ENCODE measurements at regions not wholly inside any gene's neighbourhood (a gene's known extent, or its start where the extent isn't known, plus 50 kb on each side); places are given as distances from the start of the nearest gene placed in this dataset.
"Not testable (repeated sequence)": the region's sequence is repeated elsewhere in the genome, so short reads cannot be mapped to it uniquely, and the experiment has no call there.

DNA sequence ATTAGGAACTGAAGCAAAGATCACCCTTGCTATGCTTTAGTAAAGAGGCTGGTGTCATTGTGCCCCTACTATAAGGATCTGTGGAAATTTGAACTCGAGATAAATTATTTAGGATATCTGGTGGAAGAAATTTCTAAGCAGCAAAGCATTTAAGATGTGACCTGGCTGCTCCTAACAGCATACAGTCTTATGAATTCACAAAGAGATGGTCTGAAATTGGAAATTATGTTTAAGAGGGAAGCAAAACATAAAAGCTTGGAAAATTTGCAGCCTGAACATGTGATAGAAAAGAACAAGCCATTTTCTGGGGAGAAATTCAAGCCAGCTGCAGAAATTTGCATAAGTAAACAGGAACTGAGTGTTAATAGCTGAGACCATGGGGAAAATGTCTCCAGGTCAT lies 223.7 kb downstream of the FBXO4 start:
- no peak for DNase-seq (ENCODE audit: low read depth)
- no peak overlapping the region for H3K4me3 ChIP-seq (ENCODE audit: low read depth, low read length)
- TF ChIP-seq CTCF (IDR thresholded peaks at IDR 0.05; ENCODE audit: insufficient read depth, low read length), result no peak

DNA sequence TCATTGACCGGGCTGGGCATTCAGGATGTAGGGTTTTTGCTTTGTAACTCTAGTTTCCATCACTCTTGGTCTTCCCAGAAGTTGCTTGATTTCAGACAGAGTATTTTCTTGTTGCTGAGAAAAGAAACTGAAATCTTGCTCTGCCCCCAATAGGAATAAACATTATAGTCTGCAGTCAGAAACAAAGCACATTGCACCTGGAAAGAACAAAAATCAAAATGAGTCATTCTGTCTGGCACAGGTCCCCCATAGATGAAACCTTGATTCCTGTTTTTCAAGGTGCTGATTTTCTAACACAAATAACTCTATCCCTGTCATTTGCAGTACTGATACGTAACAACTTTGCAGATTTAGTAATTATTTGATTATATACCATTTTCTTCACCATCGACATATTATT lies 232.1 kb downstream of the FBXO4 start:
- no peak for DNase-seq (ENCODE audit: low read depth)
- TF ChIP-seq CTCF (IDR thresholded peaks at IDR 0.05; ENCODE audit: insufficient read depth, low read length), result no peak
- no peak overlapping the region for H3K4me3 ChIP-seq (ENCODE audit: low read depth, low read length)

- no peak for TF ChIP-seq CTCF (IDR thresholded peaks at IDR 0.05; ENCODE audit: insufficient read depth, low read length)
- H3K4me3 ChIP-seq (ENCODE audit: low read depth, low read length), result no peak overlapping the region
- no peak for DNase-seq (ENCODE audit: low read depth)
These were observed 238.0 kb downstream of the FBXO4 start for GRCh38 chr5:42163083-42163482.

DNA sequence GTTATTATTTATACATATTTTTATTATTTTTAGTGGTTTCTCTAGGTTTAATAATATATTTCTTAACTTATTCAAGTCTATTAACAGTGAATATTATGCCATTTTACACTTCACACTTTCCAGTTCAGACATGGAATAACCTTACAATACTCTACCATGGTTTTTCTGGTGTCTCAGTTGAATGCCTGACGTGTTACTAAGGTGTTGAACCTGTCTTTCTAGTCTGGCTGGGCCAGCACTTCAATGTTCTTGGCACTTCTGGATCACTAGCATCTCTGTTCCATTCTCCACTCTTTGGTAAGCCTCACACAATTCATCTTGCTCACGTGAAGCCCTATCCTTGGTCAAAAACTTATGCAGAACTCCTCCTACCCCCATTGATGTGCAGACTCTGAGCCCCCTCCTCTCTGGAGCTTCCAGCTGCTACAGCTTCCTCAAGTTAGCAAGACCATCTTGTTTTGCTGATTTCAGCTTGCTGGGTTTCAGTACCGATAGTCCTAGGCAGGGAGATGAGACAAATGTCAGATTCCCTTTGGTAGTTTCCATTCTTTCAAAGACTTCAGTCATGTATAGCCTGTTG lies 243.1 kb downstream of the FBXO4 start:
- DNase-seq (ENCODE audit: low read depth), result no peak
- no peak overlapping the region for H3K4me3 ChIP-seq (ENCODE audit: low read depth, low read length)
- no peak for TF ChIP-seq CTCF (IDR thresholded peaks at IDR 0.05; ENCODE audit: insufficient read depth, low read length)

DNA sequence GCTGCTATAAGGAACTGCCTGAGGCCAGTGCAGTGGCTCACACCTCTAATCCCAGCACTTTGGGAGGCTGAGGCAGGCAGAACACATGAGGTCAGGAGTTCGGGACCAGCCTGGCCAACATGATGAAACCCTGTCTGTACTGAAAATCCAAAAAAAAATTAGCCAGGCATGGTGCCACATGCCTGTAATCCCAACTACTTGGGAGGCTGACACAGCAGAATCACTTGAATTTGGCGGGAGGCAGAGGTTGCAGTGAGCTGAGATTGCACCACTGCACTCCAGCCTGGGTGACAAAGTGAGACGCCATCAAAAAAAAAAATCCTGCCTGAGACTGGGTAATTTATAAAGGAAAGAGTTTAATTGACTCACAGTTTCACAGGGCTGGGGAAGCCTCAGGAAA lies 247.1 kb upstream of the GHR start:
- not testable (repeated sequence) for DNase-seq (ENCODE audit: low read depth); H3K4me3 ChIP-seq (ENCODE audit: low read depth, low read length)

GRCh38 chr5:42179843-42180242 lies 243.4 kb upstream of the GHR start:
- H3K4me3 ChIP-seq (ENCODE audit: low read depth, low read length); DNase-seq (ENCODE audit: low read depth): not testable (repeated sequence)

GRCh38 chr5:42216904-42217303 lies 206.3 kb upstream of the GHR start:
- no peak overlapping the region for H3K4me3 ChIP-seq (ENCODE audit: low read depth, low read length)
- no peak for TF ChIP-seq CTCF (IDR thresholded peaks at IDR 0.05; ENCODE audit: insufficient read depth, low read length)
- no peak for DNase-seq (ENCODE audit: low read depth)

- DNase-seq (ENCODE audit: low read depth), result no peak
- TF ChIP-seq CTCF (IDR thresholded peaks at IDR 0.05; ENCODE audit: insufficient read depth, low read length), result no peak
- H3K4me3 ChIP-seq (ENCODE audit: low read depth, low read length), result no peak overlapping the region
These were observed 205.4 kb upstream of the GHR start for GRCh38 chr5:42217791-42218190.
